Right ventricle myocardium inferior (tissue), 1 donor: ENCODE measurements at regions not wholly inside any gene's neighbourhood (a gene's known extent, or its start where the extent isn't known, plus 50 kb on each side); places are given as distances from the start of the nearest gene placed in this dataset.

Experiments
- ATAC-seq: fragments of 200-7000 bp; cut with Tn5 transposase; one replicate; pipeline ENCODE4 v1.9.1; 2020; ENCODE audit warnings: mild to moderate bottlenecking, moderate library complexity
- DNase-seq: peaks from one replicate; pipeline ENCODE4 v3.0.0; 2021; ENCODE audit errors: missing footprints
- intact Hi-C: fragments of 100-400 bp; cut with DNase I; formaldehyde crosslinking; loops from one replicate; pipeline ENCODE4 v1.11.0; 2022
- donor health status: DM: no; HTN: yes; CAD: no; lungs with severe emphysema.

DNA sequence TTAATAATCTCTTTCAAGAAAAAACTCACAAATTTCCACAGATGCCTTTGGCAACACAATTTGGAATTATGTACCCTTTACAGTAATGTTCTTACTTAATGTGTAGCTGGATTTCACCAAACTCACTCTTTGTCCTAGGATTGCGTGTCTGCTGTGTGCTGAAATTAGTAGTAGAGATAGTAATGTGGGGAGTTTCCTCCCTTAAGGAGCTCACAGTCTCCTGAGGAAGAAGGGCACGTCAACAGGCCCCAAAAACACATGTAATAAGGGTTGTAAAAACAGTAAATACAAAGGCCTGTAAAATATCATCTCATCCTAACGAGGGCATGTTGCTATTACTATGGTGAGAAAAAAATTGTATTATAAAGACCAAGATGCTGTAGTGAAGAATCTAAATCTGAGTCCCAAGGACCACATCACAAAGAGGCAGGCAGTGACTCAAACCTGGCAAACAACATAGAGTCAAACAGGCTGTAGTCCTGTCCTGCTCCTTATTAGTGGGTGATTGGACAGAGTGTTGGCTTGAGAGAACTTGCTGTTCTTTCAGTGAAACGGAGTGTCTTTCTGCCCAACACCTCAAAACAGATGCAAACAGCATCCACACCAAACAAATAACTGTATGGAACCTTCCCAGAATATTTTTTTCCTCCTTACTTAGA, 83.2 kb upstream of the PAPPA start:
- DNase-seq, result no peak
- intact Hi-C loops, result no loop called here
- ATAC-seq, result peak; percentile 85

GRCh38 chr9:116072046-116072445, 81.5 kb upstream of the PAPPA start:
- no peak for ATAC-seq

DNA sequence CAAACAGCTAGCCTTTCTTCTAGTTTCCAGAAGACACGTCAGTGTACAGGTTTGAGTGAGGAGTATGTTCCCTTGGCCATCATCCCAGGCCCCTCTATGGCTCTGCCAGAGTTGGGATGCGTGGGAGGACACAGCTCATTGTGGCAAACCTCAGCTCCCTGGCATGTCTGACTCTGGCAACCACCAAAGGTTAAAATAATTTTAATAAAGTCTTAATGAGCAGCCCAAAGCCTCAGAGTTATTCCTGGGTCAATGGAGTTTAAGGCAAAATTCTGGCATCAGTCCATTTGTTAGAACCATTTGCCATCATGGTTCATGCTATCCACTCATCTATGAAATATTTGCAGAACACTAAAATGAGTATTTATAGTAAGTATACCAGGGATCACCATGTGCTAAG, 79.8 kb upstream of the PAPPA start:
- intact Hi-C loops, result no loop called here
- ATAC-seq (no peak), DNase-seq (no peak)

More at GRCh38 chr9:116072046-116072445, 81.5 kb upstream of the PAPPA start:
- intact Hi-C loops, result no loop called here
- DNase-seq, result no peak

DNA sequence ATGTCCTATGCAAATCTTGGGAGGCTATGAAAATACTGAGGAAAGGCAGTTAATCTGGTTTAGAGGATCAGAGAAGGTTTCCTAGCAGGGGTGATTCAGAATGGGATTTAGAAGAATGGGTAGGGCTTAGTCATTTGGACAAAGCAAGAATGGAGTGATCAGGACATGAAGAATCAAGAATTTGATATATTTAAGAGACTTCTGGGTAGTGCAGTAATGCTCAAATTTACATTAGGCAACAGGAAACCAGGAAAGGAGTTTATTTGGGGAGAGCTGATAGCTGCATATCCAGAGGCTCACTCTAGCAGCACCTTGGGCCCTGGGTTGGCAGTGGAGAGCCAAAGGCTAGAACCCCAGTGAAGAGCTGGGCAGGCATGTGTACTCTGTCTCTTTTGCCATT, 78.9 kb upstream of the PAPPA start:
- ATAC-seq (no peak), DNase-seq (no peak)
- intact Hi-C loops, result no loop called here

GRCh38 chr9:116075191-116075590, 78.4 kb upstream of the PAPPA start:
- no peak for ATAC-seq
- intact Hi-C loops, result no loop called here
- DNase-seq, result no peak

DNA sequence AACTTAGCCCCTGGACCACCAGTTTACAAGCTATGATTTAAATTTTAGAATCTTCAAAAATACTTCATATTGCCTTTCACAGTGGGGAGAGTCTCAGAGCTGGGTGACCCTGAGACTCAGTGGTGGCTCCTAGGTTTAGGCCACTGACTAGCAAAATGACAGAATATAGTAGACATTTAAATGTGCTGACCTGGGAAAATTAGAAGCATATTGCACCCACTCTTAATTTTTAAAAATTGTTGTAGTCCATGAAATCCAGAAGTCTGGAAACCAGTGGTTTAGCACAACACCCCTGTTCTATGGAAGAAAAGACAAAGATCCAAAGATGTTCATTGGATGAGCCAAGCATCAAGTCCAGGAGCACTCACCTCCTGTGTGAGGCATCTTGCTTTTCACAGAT, 75.0 kb upstream of the PAPPA start:
- intact Hi-C loops, result no loop called here
- ATAC-seq (no peak), DNase-seq (no peak)

GRCh38 chr9:116080561-116080960, 73.0 kb upstream of the PAPPA start:
- DNase-seq (no peak), ATAC-seq (no peak)
- intact Hi-C loops, result no loop called here

DNA sequence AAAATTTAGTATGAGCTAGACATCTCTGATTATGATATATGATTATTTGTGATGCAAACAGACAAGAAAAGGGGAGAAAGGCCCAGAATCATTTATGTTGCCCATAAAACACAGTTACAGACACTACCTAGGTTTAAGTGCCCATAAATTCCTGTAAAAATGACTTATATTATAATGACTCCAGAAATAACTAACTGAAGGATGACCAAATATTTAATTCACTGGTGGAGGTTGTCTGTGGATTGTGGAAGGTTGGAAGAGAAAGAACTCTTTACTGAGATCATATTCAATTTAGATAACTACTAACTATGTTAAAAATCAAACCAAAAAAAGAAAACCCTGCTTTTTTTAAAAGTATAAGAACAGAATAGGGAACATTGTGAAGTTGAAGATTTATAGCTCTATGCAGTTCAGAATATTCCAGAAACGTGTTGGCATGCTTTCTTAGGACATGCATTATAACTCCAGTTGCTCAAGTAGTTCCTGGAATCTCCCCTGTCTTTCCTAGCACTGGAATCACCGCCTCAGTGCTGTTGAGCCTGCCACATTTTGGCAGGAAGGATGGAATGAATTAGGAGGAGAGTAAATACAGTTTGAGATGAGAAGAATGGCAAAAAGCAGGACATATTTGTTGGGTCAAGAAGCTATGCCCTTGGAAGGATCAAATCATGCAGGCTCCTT, 72.0 kb upstream of the PAPPA start:
- intact Hi-C loops, result no loop called here
- DNase-seq, result no peak
- ATAC-seq, result no peak

DNA sequence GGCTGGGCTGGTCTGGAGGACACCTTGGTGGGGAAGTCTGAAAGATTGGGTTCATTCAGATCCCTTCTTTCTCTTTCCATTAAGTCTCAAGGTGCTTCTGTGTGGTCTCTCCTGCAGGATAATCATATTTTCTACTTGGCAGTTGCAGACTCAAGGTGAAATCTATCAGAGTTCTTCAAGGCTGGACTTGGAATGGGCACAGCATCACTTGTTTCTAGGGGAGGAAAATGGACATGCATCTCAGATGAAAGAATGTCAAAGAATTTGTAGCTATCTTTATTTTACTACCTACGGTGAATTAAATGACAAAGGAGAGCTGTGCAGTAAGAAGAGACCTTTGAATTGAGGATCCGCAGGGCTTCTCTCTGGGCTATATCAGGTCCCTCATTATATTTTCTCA, 69.8 kb upstream of the PAPPA start:
- DNase-seq (no peak), ATAC-seq (no peak)
- intact Hi-C loops, result no loop called here

DNA sequence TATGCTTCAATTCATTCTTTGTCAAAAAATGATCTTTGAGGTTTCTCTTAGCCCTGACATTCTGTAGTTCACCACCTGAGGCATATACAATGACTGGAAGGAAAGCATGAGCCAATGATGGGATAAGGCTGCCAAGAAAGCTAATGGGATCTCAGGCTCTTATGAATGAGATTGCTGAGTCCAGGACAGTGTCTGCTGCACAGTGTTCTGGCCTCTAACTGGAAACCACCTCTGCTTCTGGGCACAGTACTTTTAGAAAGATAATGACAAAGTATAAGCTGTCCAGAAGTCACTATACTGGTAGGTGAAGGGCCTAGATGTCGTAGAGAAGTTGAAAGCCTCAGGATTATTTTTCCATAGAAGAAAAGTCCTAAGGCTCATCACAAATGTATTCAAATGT, 69.1 kb upstream of the PAPPA start:
- intact Hi-C loops, result no loop called here
- DNase-seq, result no peak
- peak; percentile 43 for ATAC-seq

- ATAC-seq (peak; percentile 90), DNase-seq (peak; percentile 51)
- intact Hi-C loops, result loop anchor here (5.0 kb wide), 1 partner anchor 145 kb away; no protein-coding TSS in a partner anchor
Measured at GRCh38 chr9:116087246-116087645, 66.3 kb upstream of the PAPPA start.

- DNase-seq (no peak), ATAC-seq (no peak)
- intact Hi-C loops, result loop anchor here (5.0 kb wide), 1 partner anchor 145 kb away; no protein-coding TSS in a partner anchor
Measured at GRCh38 chr9:116087751-116088194, 65.8 kb upstream of the PAPPA start.

DNA sequence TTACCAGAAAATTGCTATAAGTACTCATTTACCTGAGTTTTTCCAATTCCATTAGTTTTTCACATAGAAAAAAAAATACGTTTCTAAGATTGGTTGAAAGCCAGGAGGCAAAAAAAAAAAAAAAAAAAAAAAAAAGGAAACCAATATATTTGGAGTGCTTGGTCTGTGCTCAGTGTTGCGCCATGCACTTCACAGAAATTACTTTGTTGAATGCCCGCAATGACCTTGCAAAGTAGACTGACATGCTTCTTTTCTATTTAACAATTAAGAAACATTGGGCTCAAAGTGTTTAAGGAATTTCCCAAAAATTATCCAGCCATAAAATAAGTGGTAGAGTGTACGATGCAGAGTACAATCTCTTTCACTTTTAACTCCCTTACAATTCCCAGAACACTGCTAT, 65.2 kb upstream of the PAPPA start:
- no peak for DNase-seq
- ATAC-seq, result no peak
- intact Hi-C loops, result loop anchor here (5.0 kb wide), 1 partner anchor 146 kb away; no protein-coding TSS in a partner anchor

DNA sequence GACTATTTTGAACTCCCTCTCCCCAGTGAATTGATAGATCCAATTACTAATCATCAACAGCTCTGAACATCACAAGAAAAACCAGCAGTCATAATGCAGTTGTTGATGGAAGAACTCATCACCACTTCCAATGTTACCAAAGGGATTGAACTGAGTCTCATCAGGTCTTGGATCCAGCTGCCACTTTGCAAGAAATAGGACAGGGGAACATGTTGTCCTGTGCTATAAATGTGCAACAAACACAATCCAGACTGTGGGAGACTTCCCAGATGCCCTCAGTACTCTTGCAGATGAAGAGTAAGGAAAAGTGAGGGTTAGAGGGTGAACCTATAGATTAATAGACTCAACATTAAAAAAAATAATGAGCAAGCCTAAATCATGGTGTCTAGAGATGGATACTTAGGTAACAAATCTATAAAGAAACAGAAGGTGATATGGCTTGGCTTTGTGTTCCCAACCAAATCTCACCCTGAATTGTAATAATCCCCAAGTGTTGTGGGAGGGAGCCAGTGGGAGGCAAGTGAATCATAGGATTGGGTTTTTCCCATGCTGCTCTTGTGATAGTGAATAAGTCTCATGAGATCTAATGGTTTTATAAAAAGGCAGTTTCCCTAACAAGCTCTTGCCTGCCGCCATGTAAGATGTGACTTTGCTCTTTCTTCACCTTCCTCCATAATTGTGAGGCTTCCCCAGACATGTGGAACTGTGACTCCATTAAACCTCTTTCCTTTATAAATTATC, 63.4 kb upstream of the PAPPA start:
- ATAC-seq (peak; percentile 48), DNase-seq (no peak)
- intact Hi-C loops, result no loop called here

DNA sequence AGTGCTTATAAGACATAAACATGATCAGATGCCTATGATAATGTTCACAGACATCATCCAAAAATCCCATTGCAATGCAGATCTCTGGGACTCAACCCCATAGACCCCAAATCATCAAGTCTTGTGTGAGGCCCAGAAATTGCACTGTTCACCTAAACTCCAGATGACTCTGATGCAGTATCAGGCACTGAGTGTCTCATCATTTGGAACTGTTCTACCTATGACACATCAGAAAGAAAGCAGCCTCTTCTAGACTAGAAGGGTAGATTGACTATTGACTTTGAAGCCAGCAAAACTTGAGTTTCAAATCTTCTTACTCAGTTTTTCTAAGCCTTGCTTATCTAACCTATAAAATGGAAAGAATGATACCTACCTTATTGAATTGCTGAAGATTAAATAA, 58.7 kb upstream of the PAPPA start:
- ATAC-seq, result no peak
- DNase-seq, result no peak
- intact Hi-C loops, result no loop called here

DNA sequence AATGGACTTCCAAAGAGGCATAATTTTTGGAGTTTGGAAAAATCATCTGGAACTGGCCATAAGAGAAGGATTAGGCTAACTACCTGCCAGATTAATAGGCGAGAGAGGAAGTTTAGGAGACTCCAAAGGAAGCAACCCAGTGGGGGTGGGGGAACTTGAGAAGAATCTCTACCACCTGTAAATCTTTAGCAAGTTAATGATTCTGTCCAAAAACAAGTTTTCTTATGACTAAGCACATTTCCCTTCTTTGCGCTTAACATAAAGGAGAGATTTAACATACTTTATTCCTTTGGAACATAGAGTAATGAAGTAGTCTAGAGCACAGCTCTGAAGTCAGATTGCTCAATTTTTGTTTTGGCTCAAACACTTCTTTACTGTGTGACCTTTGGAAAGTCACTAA, 58.2 kb upstream of the PAPPA start:
- no peak for ATAC-seq
- intact Hi-C loops, result no loop called here

DNA sequence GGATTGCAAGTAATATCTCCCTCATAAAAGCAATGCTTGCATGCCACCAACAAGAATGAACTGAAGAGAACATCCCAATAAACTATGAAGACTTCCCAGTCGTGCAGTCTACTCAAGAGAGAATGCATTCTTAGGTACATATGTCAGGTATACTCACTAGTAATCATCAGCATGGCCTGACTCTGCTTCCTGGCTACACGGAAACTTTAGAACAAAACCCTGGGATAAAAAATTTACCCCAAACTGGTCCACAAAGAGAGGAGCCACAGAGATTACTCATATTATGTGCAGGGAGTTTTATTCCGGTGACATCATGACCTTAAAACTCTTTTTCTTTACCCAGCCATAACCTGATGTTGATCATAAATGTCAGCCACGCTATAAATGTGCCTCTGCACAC, 57.5 kb upstream of the PAPPA start:
- intact Hi-C loops, result no loop called here
- DNase-seq (no peak), ATAC-seq (no peak)

More for the DNA sequence above, 58.2 kb upstream of the PAPPA start:
- DNase-seq, result no peak

GRCh38 chr9:116096853-116097252, 56.7 kb upstream of the PAPPA start:
- intact Hi-C loops, result no loop called here
- no peak for DNase-seq
- ATAC-seq, result no peak

- DNase-seq (no peak), ATAC-seq (no peak)
- intact Hi-C loops, result no loop called here
Measured at GRCh38 chr9:116098476-116098875, 55.1 kb upstream of the PAPPA start.

- ATAC-seq (no peak), DNase-seq (no peak)
- intact Hi-C loops, result no loop called here
Measured at GRCh38 chr9:116099821-116100220, 53.8 kb upstream of the PAPPA start.
